ENCODE measurements at regions not wholly inside any gene's neighbourhood (a gene's known extent, or its start where the extent isn't known, plus 50 kb on each side); places are given as distances from the start of the nearest gene placed in this dataset.

DNA sequence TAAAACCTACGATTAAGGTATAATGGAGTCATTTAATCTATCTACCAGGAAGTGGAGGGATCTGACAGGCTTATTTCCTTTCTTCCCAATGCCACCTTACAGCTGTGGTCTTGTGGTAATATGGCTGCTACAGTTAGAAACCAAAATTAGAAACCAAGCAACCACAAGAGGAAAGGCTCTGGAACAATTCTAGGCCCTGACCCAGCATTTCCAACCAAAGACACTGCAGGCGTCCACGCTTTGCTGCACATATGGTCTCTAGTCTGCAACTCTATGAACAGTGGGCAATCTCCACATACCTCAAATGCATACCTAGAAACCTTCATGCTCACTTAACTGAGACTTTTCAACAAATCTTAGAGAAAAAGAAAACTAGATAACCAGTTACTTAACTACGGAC is 339.1 kb downstream of the NFIB start:
- no peak for TF ChIP-seq EZH2phosphoT487 (IDR thresholded peaks at IDR 0.05; ENCODE audit: borderline replicate concordance, low read depth, low read length)
- TF ChIP-seq, protein P1, sequence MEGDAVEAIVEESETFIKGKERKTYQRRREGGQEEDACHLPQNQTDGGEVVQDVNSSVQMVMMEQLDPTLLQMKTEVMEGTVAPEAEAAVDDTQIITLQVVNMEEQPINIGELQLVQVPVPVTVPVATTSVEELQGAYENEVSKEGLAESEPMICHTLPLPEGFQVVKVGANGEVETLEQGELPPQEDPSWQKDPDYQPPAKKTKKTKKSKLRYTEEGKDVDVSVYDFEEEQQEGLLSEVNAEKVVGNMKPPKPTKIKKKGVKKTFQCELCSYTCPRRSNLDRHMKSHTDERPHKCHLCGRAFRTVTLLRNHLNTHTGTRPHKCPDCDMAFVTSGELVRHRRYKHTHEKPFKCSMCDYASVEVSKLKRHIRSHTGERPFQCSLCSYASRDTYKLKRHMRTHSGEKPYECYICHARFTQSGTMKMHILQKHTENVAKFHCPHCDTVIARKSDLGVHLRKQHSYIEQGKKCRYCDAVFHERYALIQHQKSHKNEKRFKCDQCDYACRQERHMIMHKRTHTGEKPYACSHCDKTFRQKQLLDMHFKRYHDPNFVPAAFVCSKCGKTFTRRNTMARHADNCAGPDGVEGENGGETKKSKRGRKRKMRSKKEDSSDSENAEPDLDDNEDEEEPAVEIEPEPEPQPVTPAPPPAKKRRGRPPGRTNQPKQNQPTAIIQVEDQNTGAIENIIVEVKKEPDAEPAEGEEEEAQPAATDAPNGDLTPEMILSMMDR (conservative IDR thresholded peaks at IDR 0.05; ENCODE audit: low read length), result no peak
- BruUV-seq (replicated peaks), result no TSS peak
- Histone ChIP-seq H2AFZ (ENCODE audit: low read length) (no peak overlapping the region), H3K36me3 (ENCODE audit: insufficient read depth, low read length) (no peaks in the 10 kb centered on the region), H3K4me3 (ENCODE audit: low read depth, low read length, poor library complexity, severe bottlenecking) (no peak overlapping the region), H3K4me2 (ENCODE audit: low read length) (no peak overlapping the region), H3K79me2 (ENCODE audit: insufficient read depth, low read depth, low read length) (no peaks in the 10 kb centered on the region), H3K4me1 (ENCODE audit: insufficient read depth, low read length, poor library complexity, severe bottlenecking) (no peaks in the 10 kb centered on the region), H3K9me2 (ENCODE audit: insufficient read depth, low read length) (no peaks in the 10 kb centered on the region), H3K27ac (ENCODE audit: low read depth, low read length, poor library complexity, severe bottlenecking) (no peak overlapping the region), H3K9me3 (ENCODE audit: low read length) (no peaks in the 10 kb centered on the region), H4K20me1 (ENCODE audit: insufficient read depth, low read length) (no peaks in the 10 kb centered on the region)
- ChIA-PET POLR2A (interaction anchor here (0.7 to 1.1 kb wide), 2 partner anchors 28 to 89 kb away, joined by 6 to 7 read pairs; no protein-coding TSS in a partner anchor), CTCF (ENCODE audit: unreplicated experiment) (no interaction called here)
- intact Hi-C loops (cut with micrococcal nuclease; ENCODE audit: unreplicated experiment), result no loop called here
- DNase-seq (ENCODE audit: low spot score), result no peak

DNA sequence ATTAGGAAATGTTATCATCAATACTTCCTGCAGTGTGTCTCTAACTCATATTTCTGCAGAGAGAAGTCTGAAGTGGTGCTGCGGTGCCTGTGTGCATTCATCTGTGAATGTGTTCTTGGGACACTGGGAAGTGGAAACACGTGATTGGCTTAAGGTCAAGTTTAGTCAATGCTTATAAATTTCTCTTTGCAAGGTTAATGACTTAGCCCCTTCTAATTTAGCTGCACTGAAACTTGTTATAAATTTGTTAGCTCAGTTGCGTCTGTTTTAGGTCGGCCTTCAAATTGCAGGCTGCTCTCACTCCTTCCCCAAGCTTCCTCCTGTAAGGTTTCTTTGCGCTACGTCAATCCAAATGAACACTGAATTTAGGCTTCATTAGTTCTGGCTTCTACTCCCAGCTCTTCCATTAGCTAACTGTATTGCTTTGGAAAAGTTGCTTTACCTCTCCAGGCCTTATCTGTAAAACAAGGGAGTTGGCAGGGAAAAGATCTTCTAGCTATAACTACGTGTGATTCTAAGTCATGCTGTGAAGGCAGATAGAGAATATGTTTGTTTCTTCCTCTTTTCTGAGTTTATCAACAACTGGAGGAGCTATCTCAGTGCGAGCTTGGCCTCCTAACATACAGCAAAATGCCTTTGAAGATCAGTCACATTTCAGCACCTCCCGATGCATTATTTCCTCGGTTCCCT is 341.8 kb downstream of the NFIB start:
- no peak for TF ChIP-seq EZH2phosphoT487 (IDR thresholded peaks at IDR 0.05; ENCODE audit: borderline replicate concordance, low read depth, low read length)
- no peak overlapping the region for H2AFZ ChIP-seq (ENCODE audit: low read length)
- H4K20me1 ChIP-seq (ENCODE audit: insufficient read depth, low read length), result no peaks in the 10 kb centered on the region
- CTCF ChIA-PET (ENCODE audit: unreplicated experiment), result no interaction called here
- no TSS peak for BruUV-seq (replicated peaks)
- H3K27ac ChIP-seq (ENCODE audit: low read depth, low read length, poor library complexity, severe bottlenecking), result no peak overlapping the region
- POLR2A ChIA-PET, result interaction anchor here (0.6 to 1.6 kb wide), 4 partner anchors 12 to 396 kb away, joined by 3 read pairs; no protein-coding TSS in a partner anchor
- intact Hi-C loops (cut with micrococcal nuclease; ENCODE audit: unreplicated experiment), result no loop called here
- no peak overlapping the region for H3K4me2 ChIP-seq (ENCODE audit: low read length)
- H3K9me2 ChIP-seq (ENCODE audit: insufficient read depth, low read length), result no peaks in the 10 kb centered on the region
- H3K9me3 ChIP-seq (ENCODE audit: low read length), result no peaks in the 10 kb centered on the region
- no peaks in the 10 kb centered on the region for H3K79me2 ChIP-seq (ENCODE audit: insufficient read depth, low read depth, low read length)
- H3K36me3 ChIP-seq (ENCODE audit: insufficient read depth, low read length), result no peaks in the 10 kb centered on the region
- H3K4me1 ChIP-seq (ENCODE audit: insufficient read depth, low read length, poor library complexity, severe bottlenecking), result no peaks in the 10 kb centered on the region
- no peak for DNase-seq (ENCODE audit: low spot score)
- no peak overlapping the region for H3K4me3 ChIP-seq (ENCODE audit: low read depth, low read length, poor library complexity, severe bottlenecking)

DNA sequence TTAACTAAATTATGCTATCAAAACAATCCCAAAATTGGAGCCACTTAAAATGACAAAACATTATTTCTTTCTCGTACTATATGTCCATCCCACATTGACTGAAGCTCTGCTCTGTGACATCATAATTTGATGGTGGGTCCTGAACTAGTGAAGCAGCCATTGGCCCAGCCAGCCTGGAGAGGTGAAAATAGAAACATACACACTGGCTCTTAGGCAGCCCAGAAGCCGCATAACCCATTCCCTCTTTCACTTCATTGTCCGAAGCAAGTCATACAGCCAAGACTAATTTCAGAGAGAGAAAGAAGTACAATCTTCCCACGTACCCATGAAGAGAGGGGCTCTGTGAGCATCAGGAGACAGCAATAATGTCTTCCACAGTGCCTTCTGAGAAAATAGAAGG is 342.5 kb downstream of the NFIB start:
- H2AFZ ChIP-seq (ENCODE audit: low read length), result no peak overlapping the region
- no peaks in the 10 kb centered on the region for H3K9me2 ChIP-seq (ENCODE audit: insufficient read depth, low read length)
- H3K27ac ChIP-seq (ENCODE audit: low read depth, low read length, poor library complexity, severe bottlenecking), result no peak overlapping the region
- TF ChIP-seq, protein P1 (conservative IDR thresholded peaks at IDR 0.05; ENCODE audit: low read length), result no peak
- TF ChIP-seq EZH2phosphoT487 (IDR thresholded peaks at IDR 0.05; ENCODE audit: borderline replicate concordance, low read depth, low read length), result no peak
- POLR2A ChIA-PET, result no interaction called here
- H3K4me3 ChIP-seq (ENCODE audit: low read depth, low read length, poor library complexity, severe bottlenecking), result no peak overlapping the region
- H3K4me1 ChIP-seq (ENCODE audit: insufficient read depth, low read length, poor library complexity, severe bottlenecking), result no peaks in the 10 kb centered on the region
- no peaks in the 10 kb centered on the region for H3K9me3 ChIP-seq (ENCODE audit: low read length)
- BruUV-seq (replicated peaks), result no TSS peak
- no peaks in the 10 kb centered on the region for H4K20me1 ChIP-seq (ENCODE audit: insufficient read depth, low read length)
- H3K79me2 ChIP-seq (ENCODE audit: insufficient read depth, low read depth, low read length), result no peaks in the 10 kb centered on the region
- CTCF ChIA-PET (ENCODE audit: unreplicated experiment), result no interaction called here
- no peaks in the 10 kb centered on the region for H3K36me3 ChIP-seq (ENCODE audit: insufficient read depth, low read length)
- no peak for DNase-seq (ENCODE audit: low spot score)
- intact Hi-C loops (cut with micrococcal nuclease; ENCODE audit: unreplicated experiment), result no loop called here
- no peak overlapping the region for H3K4me2 ChIP-seq (ENCODE audit: low read length)

Measured in OCI-LY7 (cell line).